ENCODE measurements at regions not wholly inside any gene's neighbourhood (a gene's known extent, or its start where the extent isn't known, plus 50 kb on each side); places are given as distances from the start of the nearest gene placed in this dataset.

DNA sequence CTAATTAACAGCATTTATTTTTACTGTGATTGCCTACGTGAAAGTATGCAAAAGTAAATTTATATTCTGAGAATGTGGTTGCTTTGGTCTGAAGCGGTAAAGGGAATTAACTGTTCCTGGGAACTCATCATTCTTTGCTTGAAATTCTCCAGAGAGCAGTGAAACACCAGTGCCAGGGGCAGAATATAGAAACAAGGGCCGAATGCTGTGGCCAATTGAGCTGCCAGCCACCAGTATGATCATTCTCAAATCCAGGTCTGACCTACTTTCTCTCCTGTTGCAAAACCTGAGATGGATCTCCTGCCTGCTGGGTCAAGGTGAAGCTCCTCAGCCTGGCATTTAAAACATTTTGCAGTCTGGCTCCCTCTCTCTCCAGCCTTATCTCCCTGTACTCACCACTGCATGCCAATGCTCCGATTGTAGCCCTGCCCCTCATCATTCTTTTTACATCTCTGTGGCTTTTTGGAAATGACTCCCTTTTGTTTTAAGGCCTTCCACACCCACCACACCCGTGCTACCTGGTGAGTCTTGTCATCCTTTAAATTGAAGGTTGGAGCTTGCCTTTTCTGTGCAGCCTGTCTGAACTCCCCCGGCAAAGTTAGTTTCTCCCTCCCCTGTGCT is 94.5 kb upstream of the TMEM178A start:
- Histone ChIP-seq H3K27ac (peak overlapping the region; percentile 10 to 13), H3K27me3 (no peaks in the 10 kb centered on the region), H3K4me3 (no peak overlapping the region), H3K9me3 (no peaks in the 10 kb centered on the region), H3K4me1 (peaks cover 2 to 23% of the 10 kb centered on the region in 2 donors), H3K36me3 (no peaks in the 10 kb centered on the region)
- DNase-seq (ENCODE audit: low spot score in 2 of 2) = no peak
- intact Hi-C loops (cut with DNase I) = no loop called here
- TF ChIP-seq CTCF (IDR thresholded peaks at IDR 0.05) = no peak

- no peak for DNase-seq (ENCODE audit: low spot score in 2 of 2)
- H3K4me1 ChIP-seq = peaks cover 2 to 14% of the 10 kb centered on the region in 2 donors
- no peaks in the 10 kb centered on the region for H3K27me3 ChIP-seq
- H3K4me3 ChIP-seq = no peak overlapping the region
- intact Hi-C loops (cut with DNase I) = no loop called here
- H3K36me3 ChIP-seq = no peaks in the 10 kb centered on the region
- no peak for TF ChIP-seq CTCF (IDR thresholded peaks at IDR 0.05)
- H3K9me3 ChIP-seq = no peaks in the 10 kb centered on the region
- H3K27ac ChIP-seq = no peak overlapping the region
Measured at GRCh38 chr2:39573276-39573675, 92.4 kb upstream of the TMEM178A start.

DNA sequence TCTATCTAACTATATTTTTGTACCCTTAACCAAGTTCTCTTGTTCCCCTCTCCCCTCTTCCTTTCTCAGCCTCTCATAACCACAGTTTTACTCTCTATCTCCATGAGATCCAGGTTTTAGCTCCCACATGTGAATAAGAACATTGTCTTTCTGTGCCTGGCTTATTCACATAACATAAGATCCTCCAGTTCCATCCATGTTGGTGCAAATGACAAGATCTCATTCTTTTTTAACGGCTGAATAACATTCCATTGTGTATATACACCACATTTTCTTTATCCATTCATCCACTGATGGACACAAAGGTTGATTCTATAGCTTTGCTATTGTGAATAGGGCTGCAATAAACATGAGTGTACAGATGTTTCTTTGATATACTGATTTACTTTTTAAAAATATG is 83.9 kb upstream of the TMEM178A start:
- intact Hi-C loops (cut with DNase I) = no loop called here
- Histone ChIP-seq H3K27me3 (no peaks in the 10 kb centered on the region), H3K4me3 (no peak overlapping the region), H3K9me3 (peaks cover 0 to 13% of the 10 kb centered on the region in 2 donors), H3K4me1 (no peaks in the 10 kb centered on the region), H3K36me3 (no peaks in the 10 kb centered on the region), H3K27ac (no peak overlapping the region)
- TF ChIP-seq CTCF (IDR thresholded peaks at IDR 0.05) = no peak
- no peak for DNase-seq (ENCODE audit: low spot score in 2 of 2)

- Histone ChIP-seq H3K4me3 (no peak overlapping the region), H3K9me3 (peaks cover 0 to 13% of the 10 kb centered on the region in 2 donors), H3K4me1 (no peaks in the 10 kb centered on the region), H3K27ac (no peak overlapping the region), H3K27me3 (no peaks in the 10 kb centered on the region), H3K36me3 (no peaks in the 10 kb centered on the region)
- no peak for TF ChIP-seq CTCF (IDR thresholded peaks at IDR 0.05)
- intact Hi-C loops (cut with DNase I) = no loop called here
- no peak for DNase-seq (ENCODE audit: low spot score in 2 of 2)
Measured at GRCh38 chr2:39583213-39583612, 82.5 kb upstream of the TMEM178A start.

DNA sequence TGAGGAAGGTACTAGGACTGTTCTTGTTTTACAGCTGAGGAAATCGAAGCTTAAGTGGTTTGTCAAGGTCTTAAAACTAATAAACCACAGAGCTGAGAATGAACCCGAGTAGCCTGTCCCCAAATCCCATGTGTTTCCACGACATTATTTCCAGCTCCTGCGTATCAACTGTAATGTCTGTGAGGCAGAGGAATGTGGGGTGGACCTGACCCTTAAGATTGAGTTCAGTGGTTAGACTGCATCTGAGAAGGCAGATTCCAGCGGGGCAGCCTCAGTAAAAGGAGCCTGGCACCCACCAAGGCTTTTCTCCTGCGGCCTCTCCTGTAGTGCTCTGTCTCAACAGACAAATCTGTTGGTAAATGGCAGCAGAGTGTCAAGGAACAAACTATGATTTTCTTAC is 81.9 kb upstream of the TMEM178A start:
- no peaks in the 10 kb centered on the region for H3K4me1 ChIP-seq
- no peak overlapping the region for H3K4me3 ChIP-seq
- no peaks in the 10 kb centered on the region for H3K36me3 ChIP-seq
- intact Hi-C loops (cut with DNase I) = no loop called here
- no peak for DNase-seq (ENCODE audit: low spot score in 2 of 2)
- H3K27me3 ChIP-seq = no peaks in the 10 kb centered on the region
- H3K9me3 ChIP-seq = peaks cover 0 to 13% of the 10 kb centered on the region in 2 donors
- H3K27ac ChIP-seq = no peak overlapping the region
- TF ChIP-seq CTCF (IDR thresholded peaks at IDR 0.05) = no peak

Data from ascending aorta (tissue), 2 donors.